ENCODE measurements at regions not wholly inside any gene's neighbourhood (a gene's known extent, or its start where the extent isn't known, plus 50 kb on each side); places are given as distances from the start of the nearest gene placed in this dataset.
"Not testable (repeated sequence)": the region's sequence is repeated elsewhere in the genome, so short reads cannot be mapped to it uniquely, and the experiment has no call there.

DNA sequence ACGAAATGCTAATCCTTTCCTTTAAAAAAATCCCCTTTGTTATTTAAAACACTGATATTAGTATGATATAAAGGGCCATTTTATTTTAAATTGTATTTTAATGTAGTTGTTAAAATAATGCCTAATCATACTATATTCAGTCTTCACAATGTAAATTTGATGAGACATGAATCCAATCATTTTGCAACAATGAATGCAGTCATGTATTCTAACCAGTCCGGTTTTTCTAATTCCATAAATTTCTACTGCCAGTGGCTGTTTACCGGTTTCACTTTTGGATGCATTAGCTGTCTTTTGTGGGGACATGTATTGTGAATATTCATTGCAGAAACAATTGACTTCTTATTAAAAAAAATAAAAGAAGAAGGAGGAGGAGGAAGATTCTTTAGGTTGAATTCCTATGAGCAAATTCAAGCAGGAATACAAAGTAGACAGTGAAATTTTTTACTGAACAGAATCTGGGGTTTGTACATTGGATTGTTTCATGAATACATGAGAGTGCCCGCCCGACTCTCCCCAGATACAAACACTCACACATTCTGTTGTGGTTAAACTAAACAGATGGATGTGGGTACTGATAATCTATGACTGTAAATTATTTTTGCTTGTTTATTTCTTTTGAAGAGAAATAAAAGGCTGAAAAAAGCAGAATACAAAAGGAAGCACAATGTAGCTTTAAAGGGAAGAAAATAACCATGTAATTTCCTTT, 624.8 kb upstream of the PTBP2 start:
- DNase-seq, result no peak
- no peaks in the 10 kb centered on the region for H3K4me1 ChIP-seq (ENCODE audit: low read length)
- H3K27ac ChIP-seq (ENCODE audit: low read length), result no peak overlapping the region
- no peaks in the 10 kb centered on the region; the same call in 1 of the 2 replicates for H3K9me2 ChIP-seq (replicated peaks; ENCODE audit: insufficient read depth, low read length)
- H3K9me3 ChIP-seq (ENCODE audit: low read length), result 0 out of 2 replicates have a peak, but pooled peaks cover 4% of the 10 kb centered on the region
- no peaks in the 10 kb centered on the region for H3K27me3 ChIP-seq (ENCODE audit: low read length)
- H3K79me2 ChIP-seq (ENCODE audit: low read length), result no peaks in the 10 kb centered on the region
- no peaks in the 10 kb centered on the region for H3K36me3 ChIP-seq (ENCODE audit: insufficient read depth, low read length)
- no peaks in the 10 kb centered on the region for H4K20me1 ChIP-seq (ENCODE audit: insufficient read depth, low read depth, low read length)
- H2AFZ ChIP-seq (ENCODE audit: low read length), result no peak overlapping the region
- no peak overlapping the region for H3K9ac ChIP-seq (ENCODE audit: low read length)
- no peak overlapping the region for H3K4me2 ChIP-seq (ENCODE audit: low read depth, low read length, poor library complexity, severe bottlenecking)
- no peak overlapping the region for H3K4me3 ChIP-seq (ENCODE audit: low read length)

DNA sequence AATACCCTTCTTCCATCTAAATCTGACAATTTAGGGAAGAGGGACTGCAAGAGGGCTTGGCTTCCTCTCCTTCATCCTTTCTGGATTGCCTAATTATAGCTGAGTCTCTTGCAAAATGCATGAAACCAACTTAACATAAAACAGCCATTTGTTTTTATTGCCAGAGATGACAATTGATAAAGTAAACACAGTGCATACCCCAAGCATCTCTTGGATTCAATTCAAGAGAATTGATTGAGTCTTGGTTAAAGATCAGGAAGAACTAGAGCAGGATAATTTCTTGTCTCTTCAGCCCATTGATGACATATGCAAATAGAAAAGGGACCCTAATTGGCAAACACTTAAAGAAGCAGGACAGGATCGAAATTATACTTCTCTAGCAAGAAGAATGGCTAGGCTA, 617.1 kb upstream of the PTBP2 start:
- Histone ChIP-seq H3K4me1 (ENCODE audit: low read length) (no peaks in the 10 kb centered on the region), H3K4me3 (ENCODE audit: low read length) (no peak overlapping the region), H3K9me3 (ENCODE audit: low read length) (0 out of 2 replicates have a peak, but pooled peaks cover 1% of the 10 kb centered on the region), H3K27me3 (ENCODE audit: low read length) (no peaks in the 10 kb centered on the region), H3K27ac (ENCODE audit: low read length) (no peak overlapping the region), H3K79me2 (ENCODE audit: low read length) (no peaks in the 10 kb centered on the region), H2AFZ (ENCODE audit: low read length) (no peak overlapping the region), H3K4me2 (ENCODE audit: low read depth, low read length, poor library complexity, severe bottlenecking) (no peak overlapping the region), H3K9me2 (replicated peaks; ENCODE audit: insufficient read depth, low read length) (no peaks in the 10 kb centered on the region), H3K36me3 (ENCODE audit: insufficient read depth, low read length) (no peaks in the 10 kb centered on the region), H4K20me1 (ENCODE audit: insufficient read depth, low read depth, low read length) (no peaks in the 10 kb centered on the region), H3K9ac (ENCODE audit: low read length) (no peak overlapping the region)
- no peak for DNase-seq

DNA sequence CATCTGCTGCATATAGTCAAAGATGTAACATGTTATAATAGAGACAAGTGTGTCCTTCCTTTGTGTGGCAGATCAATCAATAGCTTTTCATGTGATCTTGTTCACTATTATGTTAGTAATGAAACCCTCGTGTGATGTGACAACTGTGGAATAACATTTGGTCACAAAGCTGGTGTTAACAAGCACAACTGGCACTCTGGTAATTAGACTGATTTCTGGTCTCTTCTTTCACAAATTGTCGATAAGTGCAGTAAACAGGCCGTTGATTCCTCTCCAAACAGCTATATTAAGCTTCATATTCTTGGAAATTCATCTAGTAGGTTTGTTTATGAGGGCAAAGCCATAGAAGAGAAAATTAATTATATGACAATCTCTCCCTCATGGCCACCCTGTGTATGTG, 616.7 kb upstream of the PTBP2 start:
- no peak overlapping the region for H3K4me2 ChIP-seq (ENCODE audit: low read depth, low read length, poor library complexity, severe bottlenecking)
- H3K4me1 ChIP-seq (ENCODE audit: low read length), result no peaks in the 10 kb centered on the region
- H2AFZ ChIP-seq (ENCODE audit: low read length), result no peak overlapping the region
- DNase-seq, result no peak
- H3K9ac ChIP-seq (ENCODE audit: low read length), result no peak overlapping the region
- H3K9me3 ChIP-seq (ENCODE audit: low read length), result no peaks in the 10 kb centered on the region
- no peaks in the 10 kb centered on the region for H3K36me3 ChIP-seq (ENCODE audit: insufficient read depth, low read length)
- no peaks in the 10 kb centered on the region for H3K27me3 ChIP-seq (ENCODE audit: low read length)
- H3K27ac ChIP-seq (ENCODE audit: low read length), result no peak overlapping the region
- no peaks in the 10 kb centered on the region for H3K9me2 ChIP-seq (replicated peaks; ENCODE audit: insufficient read depth, low read length)
- H4K20me1 ChIP-seq (ENCODE audit: insufficient read depth, low read depth, low read length), result no peaks in the 10 kb centered on the region
- no peak overlapping the region for H3K4me3 ChIP-seq (ENCODE audit: low read length)
- H3K79me2 ChIP-seq (ENCODE audit: low read length), result no peaks in the 10 kb centered on the region

DNA sequence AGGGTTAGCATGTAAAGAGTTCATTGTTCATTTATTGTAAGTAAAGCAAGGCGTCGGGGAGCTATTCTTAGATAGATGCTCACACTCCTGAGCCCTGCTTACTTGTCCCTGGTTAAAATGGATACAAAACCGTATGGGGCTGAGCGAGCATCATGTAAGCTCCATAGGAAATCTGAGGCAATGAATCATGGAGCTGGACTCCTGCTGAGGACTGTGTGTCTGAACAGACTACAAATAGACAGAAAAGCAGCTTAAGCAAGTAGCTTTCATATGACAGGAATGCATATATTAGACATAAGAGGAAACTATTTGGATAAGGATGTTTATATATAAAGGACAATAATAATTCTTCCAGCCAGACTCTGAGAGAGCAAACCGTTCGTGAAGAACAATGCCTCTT, 604.9 kb upstream of the PTBP2 start:
- no peak for DNase-seq
- Histone ChIP-seq H3K4me1 (ENCODE audit: low read length) (no peaks in the 10 kb centered on the region), H2AFZ (ENCODE audit: low read length) (no peak overlapping the region), H3K9me3 (ENCODE audit: low read length) (peaks cover 4% of the 10 kb centered on the region; the same call in 1 of the 2 replicates), H3K36me3 (ENCODE audit: insufficient read depth, low read length) (no peaks in the 10 kb centered on the region), H3K79me2 (ENCODE audit: low read length) (no peaks in the 10 kb centered on the region), H3K4me2 (ENCODE audit: low read depth, low read length, poor library complexity, severe bottlenecking) (no peak overlapping the region), H3K4me3 (ENCODE audit: low read length) (no peak overlapping the region), H3K27me3 (ENCODE audit: low read length) (no peaks in the 10 kb centered on the region), H4K20me1 (ENCODE audit: insufficient read depth, low read depth, low read length) (no peaks in the 10 kb centered on the region), H3K9me2 (replicated peaks; ENCODE audit: insufficient read depth, low read length) (no peaks in the 10 kb centered on the region), H3K27ac (ENCODE audit: low read length) (no peak overlapping the region), H3K9ac (ENCODE audit: low read length) (no peak overlapping the region)

DNA sequence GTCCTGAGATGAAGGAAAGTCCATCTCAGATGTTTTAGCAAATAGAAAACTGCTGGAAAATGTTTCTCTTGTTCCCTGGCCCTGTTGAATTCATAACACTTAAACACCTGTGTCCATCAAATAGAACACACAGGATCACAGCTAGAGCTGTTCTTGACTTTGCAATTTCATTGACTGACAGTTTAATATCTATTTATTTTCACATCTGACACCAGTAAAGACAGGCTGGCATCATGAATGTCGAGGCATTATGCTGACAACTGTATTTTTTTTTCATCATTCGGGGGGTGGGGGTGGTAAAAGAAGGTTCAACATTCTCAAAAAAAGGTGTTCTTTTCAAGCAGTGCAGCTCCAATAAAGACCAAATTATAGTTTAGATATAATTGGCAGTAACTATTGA, 591.2 kb upstream of the PTBP2 start:
- Histone ChIP-seq H3K9ac (ENCODE audit: low read length) (no peak overlapping the region), H3K79me2 (ENCODE audit: low read length) (no peaks in the 10 kb centered on the region), H2AFZ (ENCODE audit: low read length) (no peak overlapping the region), H3K9me3 (ENCODE audit: low read length) (no peaks in the 10 kb centered on the region), H3K27ac (ENCODE audit: low read length) (no peak overlapping the region), H3K4me2 (ENCODE audit: low read depth, low read length, poor library complexity, severe bottlenecking) (no peak overlapping the region), H4K20me1 (ENCODE audit: insufficient read depth, low read depth, low read length) (no peaks in the 10 kb centered on the region), H3K4me3 (ENCODE audit: low read length) (no peak overlapping the region), H3K36me3 (ENCODE audit: insufficient read depth, low read length) (no peaks in the 10 kb centered on the region), H3K27me3 (ENCODE audit: low read length) (no peaks in the 10 kb centered on the region), H3K4me1 (ENCODE audit: low read length) (no peaks in the 10 kb centered on the region), H3K9me2 (replicated peaks; ENCODE audit: insufficient read depth, low read length) (no peaks in the 10 kb centered on the region)
- no peak for DNase-seq

DNA sequence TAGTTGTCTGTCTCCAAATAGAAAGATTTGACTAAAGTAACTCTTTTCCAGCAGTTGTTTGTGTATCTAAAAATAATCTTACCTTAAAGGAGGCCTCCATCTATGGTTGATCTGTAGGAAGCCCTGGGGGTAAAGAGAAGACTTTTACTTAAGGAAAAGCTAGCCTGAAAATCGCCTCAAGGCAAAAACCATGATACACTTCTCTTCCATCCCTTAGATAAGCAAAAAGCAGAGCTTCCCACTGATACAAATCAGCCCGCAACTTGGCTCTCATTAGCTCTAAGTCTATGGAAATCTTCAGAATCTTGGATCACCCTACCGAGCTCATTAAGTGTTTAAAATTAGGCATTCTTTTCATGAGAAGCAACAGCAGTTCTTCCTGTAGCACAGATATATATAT, 576.9 kb upstream of the PTBP2 start:
- Histone ChIP-seq H4K20me1 (ENCODE audit: insufficient read depth, low read depth, low read length) (no peaks in the 10 kb centered on the region), H3K79me2 (ENCODE audit: low read length) (no peaks in the 10 kb centered on the region)
- DNase-seq, result no peak

DNA sequence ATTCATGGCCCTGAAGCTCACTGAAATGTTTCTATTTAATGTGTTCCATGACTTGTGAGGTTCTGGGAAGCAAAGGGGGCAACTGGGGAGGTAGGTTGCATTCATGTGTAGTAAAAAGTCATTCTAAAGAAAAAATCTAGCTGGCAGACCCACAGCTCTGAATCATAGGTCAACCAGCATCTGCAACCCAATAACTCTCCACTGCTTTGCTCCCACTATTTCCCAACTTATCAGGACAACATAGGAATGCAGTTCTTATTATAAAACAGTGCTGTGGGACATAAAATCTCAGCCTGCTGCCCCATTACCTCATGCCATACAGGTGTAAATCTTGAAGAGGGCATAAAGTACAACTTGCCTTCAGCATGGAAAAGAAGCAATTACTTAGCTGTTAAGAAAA, 576.1 kb upstream of the PTBP2 start:
- Histone ChIP-seq H3K9ac (ENCODE audit: low read length) (no peak overlapping the region), H3K27me3 (ENCODE audit: low read length) (no peaks in the 10 kb centered on the region), H4K20me1 (ENCODE audit: insufficient read depth, low read depth, low read length) (no peaks in the 10 kb centered on the region), H3K4me1 (ENCODE audit: low read length) (no peaks in the 10 kb centered on the region), H3K4me2 (ENCODE audit: low read depth, low read length, poor library complexity, severe bottlenecking) (no peak overlapping the region), H2AFZ (ENCODE audit: low read length) (no peak overlapping the region), H3K9me2 (replicated peaks; ENCODE audit: insufficient read depth, low read length) (no peaks in the 10 kb centered on the region), H3K9me3 (ENCODE audit: low read length) (no peaks in the 10 kb centered on the region), H3K4me3 (ENCODE audit: low read length) (no peak overlapping the region), H3K79me2 (ENCODE audit: low read length) (no peaks in the 10 kb centered on the region), H3K27ac (ENCODE audit: low read length) (no peak overlapping the region), H3K36me3 (ENCODE audit: insufficient read depth, low read length) (no peaks in the 10 kb centered on the region)
- DNase-seq, result no peak

More for the DNA sequence above, 576.9 kb upstream of the PTBP2 start:
- Histone ChIP-seq H3K4me2 (ENCODE audit: low read depth, low read length, poor library complexity, severe bottlenecking) (no peak overlapping the region), H3K4me3 (ENCODE audit: low read length) (no peak overlapping the region), H3K9ac (ENCODE audit: low read length) (no peak overlapping the region), H3K27me3 (ENCODE audit: low read length) (no peaks in the 10 kb centered on the region), H3K9me3 (ENCODE audit: low read length) (no peaks in the 10 kb centered on the region), H2AFZ (ENCODE audit: low read length) (no peak overlapping the region), H3K9me2 (replicated peaks; ENCODE audit: insufficient read depth, low read length) (no peaks in the 10 kb centered on the region), H3K27ac (ENCODE audit: low read length) (no peak overlapping the region), H3K4me1 (ENCODE audit: low read length) (no peaks in the 10 kb centered on the region), H3K36me3 (ENCODE audit: insufficient read depth, low read length) (no peaks in the 10 kb centered on the region)

DNA sequence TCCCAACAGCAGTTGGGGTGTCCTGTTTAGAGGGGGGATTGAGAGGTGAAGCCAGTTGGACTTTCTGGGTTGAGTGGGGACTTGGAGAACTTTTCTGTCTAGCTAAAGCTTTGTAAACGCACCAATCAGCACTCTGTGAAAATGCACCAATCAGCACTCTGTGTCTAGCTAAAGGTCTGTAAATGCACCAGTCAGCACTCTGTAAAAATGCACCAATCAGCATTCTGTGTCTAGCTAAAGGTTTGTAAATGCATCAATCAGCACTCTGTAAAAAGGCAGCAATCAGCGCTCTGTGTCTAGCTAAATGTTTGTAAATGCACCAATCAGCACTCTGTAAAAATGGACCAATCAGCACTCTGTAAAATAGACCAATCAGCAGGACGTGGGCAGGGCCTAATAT, 568.6 kb upstream of the PTBP2 start:
- not testable (repeated sequence) for H3K4me1 ChIP-seq (ENCODE audit: low read length); H3K4me3 ChIP-seq (ENCODE audit: low read length); H4K20me1 ChIP-seq (ENCODE audit: insufficient read depth, low read depth, low read length); H3K9ac ChIP-seq (ENCODE audit: low read length); H3K36me3 ChIP-seq (ENCODE audit: insufficient read depth, low read length); H2AFZ ChIP-seq (ENCODE audit: low read length); H3K79me2 ChIP-seq (ENCODE audit: low read length); H3K4me2 ChIP-seq (ENCODE audit: low read depth, low read length, poor library complexity, severe bottlenecking); DNase-seq; H3K27ac ChIP-seq (ENCODE audit: low read length); H3K27me3 ChIP-seq (ENCODE audit: low read length); H3K9me2 ChIP-seq (replicated peaks; ENCODE audit: insufficient read depth, low read length)
- peaks cover 16% of the 10 kb centered on the region for H3K9me3 ChIP-seq (ENCODE audit: low read length)
